NCI-H524 treated with DMSO at 0.1 percent for 48 hours (cell line): ENCODE measurements at regions not wholly inside any gene's neighbourhood (a gene's known extent, or its start where the extent isn't known, plus 50 kb on each side); places are given as distances from the start of the nearest gene placed in this dataset.

Experiments
- DNase-seq: peaks from one replicate; lab custom pipeline; 2025; lab: John Stamatoyannopoulos, UW

DNA sequence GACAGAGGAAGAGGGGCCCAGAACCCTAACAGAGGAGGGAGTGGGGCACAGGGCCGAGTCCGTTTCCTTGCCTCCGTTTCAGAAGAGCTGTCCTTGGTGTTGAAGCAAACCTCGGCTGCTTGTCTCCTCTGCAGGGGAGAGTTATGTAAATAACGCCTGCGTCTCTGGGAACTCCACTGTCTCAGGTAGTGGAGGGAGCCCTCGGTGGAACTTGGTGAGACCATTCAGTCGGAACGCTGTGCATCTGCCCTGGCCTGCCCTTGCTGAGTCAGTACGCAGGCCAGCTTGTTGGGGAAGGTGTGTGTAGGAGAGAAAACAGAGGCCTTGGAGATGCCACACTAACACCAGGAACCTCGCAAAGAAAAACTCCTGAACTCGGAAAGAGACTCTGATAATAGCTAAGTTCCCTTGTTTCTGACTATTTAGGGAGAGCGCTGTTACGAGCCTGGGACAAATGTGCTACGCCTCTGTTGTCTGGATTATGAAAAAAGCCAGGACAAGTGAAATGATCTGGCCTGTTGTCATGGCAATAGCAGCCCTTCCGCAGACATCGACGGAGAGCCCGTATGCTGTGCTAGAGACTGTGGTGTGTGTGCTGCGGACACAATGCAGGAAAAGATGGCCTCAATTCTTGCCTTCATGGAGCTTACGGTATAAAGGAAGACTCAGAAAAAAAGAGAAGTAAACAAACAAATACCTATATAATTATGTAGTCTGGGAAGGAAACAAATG is 94.6 kb upstream of the AKT3 start:
- DNase-seq, result no peak

DNA sequence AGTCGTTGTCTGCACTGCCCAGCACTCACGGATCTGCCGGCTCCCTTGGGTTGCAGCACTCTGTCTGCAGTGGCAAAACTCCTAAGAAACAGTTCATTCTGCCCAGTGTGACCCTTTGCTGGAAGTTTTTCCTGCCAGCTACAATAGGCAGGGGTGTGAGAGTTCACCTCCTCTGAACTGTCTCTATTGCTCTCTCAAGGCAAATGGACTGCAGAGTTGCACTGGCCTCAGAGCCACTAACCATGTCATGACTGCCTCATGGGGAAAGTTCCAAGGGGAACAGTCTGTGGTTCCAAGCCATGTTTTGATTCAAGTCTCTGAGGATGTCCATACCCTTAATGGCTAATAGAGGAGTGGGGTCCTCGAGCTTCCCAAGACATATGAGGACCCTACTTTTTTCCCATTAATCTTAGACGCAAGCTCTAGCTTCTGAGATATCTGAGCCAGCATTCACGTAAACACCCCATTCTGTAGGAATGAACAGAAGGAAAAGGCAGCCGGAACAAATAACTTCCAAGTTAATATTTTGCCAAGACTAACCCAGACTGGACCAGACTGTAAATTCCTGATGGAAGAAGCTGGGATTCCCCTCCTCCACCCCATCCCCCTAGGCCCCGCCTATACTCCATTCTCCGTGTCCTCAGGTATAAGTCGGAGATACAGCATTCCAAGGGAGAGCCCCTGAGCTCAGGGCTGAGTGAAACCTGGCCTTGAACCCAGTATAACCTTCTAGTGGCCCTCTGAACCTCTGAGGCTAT is 93.8 kb upstream of the AKT3 start:
- DNase-seq, result no peak

DNA sequence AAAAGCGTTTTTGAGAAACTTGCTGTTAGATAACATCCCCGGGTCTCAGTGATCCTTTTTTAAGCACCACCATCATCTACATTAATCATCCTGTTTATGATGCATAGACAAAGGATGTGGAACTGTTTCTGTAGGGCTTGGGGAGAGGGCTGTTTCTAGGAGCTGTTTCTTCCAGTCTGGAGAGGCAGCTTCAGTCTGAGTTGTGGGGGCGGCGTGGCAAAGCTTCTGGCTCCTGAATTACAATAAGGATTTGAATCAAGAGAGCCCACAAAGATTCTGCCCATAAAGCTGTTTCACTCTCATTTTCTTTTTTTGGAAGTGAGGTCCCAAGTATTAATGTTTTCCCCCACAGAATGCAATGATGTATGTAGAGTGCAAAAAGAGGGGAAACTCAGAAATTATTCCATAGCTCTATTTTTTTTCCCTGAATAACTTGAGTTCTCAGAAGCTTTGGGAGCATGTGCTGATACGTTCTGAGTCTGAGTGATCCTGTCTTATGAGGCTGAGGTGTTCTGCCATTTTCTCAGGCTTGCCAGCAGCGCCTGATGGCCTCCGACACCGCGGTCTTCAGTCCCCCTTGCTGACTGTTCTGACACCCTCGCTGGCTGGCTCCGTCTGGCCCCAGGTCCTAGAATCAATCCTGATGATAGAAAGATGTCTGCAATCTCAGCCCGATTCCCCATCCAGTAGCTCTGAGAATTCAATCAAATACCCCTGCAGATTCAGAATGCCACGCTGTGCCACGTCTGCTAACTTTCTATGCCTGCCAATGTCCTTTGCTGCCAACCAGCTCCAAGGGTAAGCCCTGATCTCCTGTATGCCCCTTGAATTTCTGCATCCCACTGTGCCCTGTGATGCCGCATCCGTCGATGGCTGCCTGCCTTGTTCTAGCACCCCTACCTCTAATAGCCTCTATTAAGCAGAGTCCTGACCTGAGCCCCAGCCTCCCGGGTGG is 92.4 kb upstream of the AKT3 start:
- no peak for DNase-seq

DNA sequence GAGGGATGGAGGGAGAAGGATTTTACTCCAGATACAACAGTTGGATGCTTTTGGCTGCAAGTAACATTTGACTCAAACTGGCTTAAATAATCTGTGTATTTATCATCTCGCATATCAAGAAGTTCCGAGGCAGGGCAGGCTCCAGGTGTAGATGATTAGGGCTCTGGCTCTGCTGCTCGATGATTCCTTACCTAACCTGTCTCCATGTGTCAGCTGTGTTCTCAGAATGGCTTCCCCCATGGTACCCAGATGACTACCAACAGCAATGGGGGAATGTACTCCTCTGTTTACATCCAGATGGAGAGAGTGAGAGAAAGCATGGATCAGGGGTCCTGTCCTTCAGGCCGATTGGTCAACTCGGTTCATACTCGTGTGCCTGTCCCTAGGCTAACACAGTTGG is 90.4 kb upstream of the AKT3 start:
- no peak for DNase-seq

DNA sequence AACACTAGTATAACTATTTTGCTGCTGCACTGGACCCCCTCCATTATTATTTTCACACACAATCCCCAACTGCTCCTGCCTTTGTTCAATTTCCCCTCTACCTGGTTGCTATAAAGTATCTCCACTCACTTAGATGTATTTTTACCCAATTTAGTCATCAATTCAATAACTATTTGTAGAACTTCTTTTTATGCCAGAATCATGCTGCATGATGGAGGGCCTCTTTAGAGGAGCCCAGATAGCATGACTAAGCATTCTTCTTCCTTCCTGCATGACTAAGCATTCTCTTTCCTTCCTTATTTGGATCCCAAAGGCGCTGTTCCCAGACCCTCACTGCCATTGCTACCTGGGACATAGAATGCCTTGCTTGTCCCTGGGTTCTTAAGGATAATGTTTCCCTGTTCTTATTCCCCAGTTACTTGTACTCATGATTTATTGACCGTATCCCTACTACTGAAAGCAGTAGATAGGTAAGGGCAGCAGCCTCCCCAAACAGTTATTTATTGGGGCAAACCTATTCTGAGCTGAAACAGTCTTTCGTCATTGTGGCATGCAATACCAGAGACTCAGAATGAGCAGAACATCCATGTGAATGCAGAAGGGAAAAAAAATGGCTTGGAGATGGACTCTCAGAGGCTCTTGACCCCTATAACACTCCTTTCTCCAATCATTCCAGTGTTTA is 89.3 kb upstream of the AKT3 start:
- no peak for DNase-seq

DNA sequence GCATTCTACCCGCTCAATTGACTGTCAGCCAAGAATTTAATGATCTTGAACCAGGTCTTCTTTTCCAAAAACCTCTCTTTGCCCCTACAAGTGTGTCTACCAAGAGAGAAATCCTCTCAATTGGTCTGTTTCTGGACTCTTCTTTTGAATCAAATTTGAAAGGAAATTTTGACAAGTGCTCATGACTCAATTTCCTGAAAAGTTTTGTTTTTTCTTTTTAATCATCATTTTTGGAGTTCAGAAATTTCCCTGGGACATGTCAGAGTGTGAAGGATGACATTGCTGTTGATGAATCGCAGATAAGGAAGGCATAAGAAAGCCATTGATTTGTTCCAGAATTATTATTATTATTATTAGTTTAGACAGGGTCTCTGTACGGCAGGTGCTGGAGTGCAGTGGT is 88.2 kb upstream of the AKT3 start:
- DNase-seq, result no peak

DNA sequence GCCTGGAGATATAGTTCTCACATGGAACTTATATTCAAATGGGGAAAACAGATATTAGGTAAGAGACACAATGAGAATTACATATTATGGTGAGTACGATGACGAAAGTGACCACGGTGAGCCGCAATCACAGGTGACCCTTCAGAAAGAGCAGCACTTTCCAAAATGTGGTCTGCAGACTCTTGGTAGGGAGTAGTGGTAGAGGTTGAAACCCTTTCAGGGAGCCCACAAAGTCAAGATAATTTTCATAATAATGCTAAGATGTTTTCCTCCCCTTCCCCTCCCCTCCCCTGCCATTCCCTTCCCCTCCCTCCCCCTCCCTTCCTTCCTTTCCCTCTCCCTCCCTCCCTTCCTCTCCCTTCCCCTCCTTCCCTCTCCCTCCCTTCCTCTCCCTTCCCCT is 83.5 kb upstream of the AKT3 start:
- no peak for DNase-seq

DNA sequence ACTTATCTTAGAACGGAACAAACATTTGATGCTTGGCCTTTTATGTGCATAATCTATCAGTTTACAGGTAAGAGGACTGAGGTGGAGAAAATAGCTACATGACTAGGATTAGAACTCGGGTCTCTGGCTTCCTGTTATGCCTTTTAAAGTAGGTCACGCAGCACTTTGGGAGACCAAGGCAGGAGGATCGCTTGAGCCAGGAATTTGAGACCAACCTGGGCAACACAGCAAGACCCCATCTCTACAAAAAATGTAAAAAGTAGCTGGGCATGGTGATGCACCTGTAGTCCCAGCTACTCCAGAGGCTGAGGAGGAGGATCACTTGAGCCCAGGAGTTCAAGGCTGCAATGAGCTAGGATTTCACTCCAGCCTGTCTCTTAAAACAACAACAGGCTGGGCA is 81.9 kb upstream of the AKT3 start:
- DNase-seq, result no peak

DNA sequence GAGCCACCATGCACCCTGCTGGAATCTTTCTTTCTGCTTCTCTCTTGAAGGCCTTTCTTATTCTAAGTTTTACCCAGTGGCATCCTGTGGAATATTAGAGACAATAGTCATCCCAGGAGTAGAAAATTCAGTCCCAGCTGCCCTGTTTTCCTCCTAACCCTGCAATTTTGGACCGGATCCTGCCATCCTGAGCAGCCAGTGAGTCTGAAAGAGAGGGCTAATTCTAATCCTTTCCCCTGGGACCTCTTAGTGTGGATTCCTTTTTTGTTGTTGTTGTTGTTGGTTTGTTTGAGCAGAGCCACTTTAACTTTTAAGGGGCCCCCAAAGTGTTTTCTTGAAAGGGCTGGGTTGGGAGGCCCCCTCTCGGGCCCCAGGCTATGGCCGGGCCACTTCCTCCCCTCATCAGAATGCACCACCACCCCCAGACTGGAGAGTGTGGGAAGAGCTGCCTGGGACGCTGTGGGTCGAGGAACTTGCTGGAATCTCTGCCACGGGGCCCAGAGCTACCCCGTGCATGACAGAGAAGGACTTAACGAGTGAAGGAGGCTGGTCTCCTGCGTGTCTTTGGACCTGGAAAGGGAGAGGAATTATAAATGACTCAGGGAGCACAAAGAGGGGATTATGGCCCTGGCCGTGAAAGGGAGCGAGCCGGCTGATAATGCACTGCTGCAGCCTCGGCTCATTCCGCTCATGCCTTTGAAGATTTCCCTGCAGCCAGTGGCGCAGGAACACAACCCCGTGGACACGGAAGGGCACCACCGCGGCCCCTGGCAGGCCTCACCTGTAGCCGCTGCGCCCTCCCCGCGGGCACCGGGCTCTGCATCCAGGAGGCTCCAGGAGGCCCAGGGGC is 81.0 kb upstream of the AKT3 start:
- no peak for DNase-seq

DNA sequence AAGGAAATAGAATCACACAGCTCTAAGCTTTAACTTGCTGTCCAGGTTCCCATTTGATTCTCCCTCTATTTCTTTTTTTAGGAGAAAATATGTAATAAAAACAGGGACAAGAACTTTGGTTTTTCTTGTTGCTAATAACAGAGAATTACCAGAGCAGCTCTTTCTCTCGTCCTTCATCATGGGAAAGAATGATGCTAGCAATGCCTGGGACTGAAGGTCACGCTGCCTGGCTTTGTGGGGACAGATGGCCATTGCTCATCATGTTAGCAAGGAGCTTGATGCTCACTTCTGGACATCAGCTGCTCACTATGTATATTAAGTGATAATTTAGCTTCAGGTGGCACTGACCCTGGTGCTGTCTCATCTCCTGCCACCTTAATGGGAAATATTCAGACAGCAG is 77.3 kb upstream of the AKT3 start:
- no peak for DNase-seq

DNA sequence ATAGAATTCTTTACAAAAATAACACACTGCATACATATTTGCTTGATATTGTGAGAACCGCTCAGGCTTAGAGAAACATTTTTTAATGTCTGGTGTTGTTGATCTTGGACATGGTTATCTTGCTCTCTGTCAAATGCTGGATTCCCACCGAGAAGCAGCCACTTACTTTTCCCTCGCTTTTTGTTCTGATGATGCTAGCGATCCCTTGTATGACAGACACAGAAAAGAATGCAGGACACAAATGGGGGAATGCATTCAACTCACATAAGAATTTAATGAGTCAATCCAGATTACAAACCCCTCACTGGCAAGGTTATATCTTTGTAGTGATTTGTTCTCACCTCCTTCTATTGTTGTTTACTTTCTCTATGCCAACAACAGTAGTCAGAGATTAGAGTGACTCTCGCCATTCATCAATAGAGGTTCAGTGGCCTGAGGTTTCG is 76.8 kb upstream of the AKT3 start:
- DNase-seq, result no peak

DNA sequence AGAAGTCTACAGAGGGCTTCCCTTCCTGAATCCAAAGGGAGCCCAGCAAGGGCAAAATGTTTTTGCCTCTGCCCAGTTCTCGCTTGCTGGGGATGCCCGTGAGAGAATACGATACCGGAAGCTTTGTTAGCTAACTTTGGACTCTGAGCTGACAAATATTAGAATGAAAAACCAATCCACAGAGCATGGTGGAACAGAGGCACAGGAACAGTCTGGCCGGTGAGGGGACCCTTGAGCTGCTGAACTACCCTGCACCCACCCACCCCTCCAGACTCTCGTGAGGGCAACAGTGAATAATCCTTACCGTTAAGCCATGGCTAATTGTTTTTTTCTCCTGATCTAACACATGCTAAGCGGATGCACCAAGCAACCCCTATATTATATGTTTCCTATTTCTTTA is 76.3 kb upstream of the AKT3 start:
- no peak for DNase-seq

DNA sequence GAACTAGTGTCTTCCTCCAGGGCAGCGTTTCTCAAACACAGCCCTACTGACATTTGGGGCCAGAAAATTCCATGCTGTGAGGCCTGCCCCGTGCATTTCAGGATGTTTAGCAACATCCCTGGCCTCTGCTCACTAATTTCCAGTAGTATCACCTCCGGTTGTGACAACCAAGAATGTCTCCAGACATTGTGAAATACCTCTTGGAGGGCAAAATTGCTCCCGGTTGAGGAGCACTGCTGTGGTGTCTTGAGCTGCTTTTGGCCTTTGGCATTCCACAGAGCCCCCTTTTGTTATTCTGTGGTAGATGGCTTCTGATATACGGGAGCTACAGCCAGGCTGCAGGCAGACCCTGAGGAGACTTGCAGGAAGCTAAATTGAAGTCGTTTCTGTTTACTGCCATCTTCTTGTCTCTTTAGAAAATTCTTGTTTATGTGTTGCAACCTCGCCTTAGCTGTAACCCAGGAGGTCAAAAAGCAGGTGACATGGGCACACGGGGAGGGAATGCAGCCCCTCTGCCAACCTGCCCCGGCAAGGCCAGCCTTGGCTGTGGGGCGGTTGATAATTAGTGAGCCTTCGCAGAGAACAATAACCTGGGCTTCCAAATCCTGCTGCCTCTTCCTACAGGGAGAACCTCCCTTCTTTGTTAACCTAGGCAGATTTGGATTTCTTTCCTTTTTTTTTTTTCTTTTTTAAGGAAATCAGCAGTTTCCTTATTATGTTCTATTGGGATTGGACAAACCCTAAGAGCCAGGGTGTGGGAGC is 74.7 kb upstream of the AKT3 start:
- no peak for DNase-seq

DNA sequence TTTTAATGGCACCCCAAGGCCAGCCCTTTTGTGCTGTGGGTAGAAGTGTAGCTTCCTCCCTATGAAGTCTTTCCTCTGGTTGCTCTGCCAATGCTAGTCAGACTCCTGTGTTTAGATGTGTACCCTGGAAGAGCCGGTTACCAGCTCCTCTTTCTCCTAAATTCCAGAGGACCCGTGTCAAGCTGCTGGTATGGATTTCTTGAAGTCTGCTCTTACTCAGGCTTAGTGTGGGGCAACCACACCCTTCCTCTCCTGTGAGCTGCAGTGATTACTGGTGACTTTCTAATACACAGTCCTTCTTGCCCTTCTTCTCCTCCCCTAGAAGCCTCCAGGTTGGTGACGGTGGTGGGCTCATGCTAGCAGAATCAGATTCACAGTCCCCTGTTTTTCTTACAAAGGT is 74.1 kb upstream of the AKT3 start:
- DNase-seq, result no peak

DNA sequence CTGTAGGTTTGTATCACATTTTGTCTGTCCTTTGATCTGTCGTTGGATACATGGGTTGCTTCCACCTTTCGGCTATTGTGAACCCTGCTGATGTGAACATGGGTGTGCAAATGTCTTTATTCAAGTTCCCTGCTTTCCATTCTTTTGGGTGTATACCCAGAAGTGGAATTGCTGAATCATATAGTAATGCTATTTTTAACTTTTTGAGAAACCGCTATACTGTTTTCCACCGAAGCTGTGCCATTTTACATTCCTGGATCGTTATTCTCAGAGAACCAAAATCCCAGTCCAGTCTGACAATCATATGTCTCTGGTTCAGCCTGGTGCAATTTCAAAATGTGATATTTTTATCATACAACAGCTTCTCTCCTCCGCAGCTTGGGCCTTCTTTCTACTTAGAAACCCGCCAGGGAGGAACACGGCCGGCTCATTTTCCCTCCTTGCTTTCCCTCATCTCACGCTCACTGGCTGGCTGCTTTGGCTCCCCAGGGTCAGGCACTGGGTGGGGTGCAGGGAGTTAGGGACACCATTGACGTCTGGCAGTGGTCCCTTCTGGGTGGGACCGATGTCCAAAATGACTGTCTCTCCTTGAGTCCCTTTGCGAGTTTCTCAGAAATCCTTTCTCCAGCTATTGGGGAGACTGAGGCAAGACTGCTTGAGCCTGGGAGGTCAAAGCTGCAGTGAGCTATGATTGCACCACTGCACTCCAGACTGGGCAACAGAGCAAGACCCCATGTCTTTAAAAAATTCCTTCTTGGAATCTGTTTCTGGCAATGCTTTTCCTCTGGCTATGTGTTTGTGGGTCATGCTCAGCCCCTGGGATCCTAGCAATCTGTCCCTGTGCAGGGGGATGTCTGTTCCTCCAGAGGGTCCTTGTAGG is 73.5 kb upstream of the AKT3 start:
- no peak for DNase-seq

DNA sequence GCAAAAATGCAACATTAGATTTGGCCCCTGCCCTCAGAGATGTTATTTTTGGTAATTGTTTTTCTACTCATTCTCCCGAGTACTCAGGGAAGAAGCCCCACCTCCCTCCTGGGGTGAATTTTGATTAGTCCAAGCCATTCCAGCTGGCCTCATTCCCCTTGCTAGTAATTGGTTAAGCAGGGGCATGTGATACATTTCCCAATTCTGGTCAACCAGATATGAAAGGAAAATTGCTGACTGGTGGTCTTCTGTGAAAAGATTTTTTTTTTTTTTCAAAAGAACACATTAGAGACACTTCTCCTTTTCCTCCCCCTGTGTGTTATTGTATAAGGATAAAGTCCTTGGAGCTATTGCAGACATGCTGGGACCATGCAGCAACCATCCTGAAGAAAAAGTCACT is 71.1 kb upstream of the AKT3 start:
- no peak for DNase-seq

DNA sequence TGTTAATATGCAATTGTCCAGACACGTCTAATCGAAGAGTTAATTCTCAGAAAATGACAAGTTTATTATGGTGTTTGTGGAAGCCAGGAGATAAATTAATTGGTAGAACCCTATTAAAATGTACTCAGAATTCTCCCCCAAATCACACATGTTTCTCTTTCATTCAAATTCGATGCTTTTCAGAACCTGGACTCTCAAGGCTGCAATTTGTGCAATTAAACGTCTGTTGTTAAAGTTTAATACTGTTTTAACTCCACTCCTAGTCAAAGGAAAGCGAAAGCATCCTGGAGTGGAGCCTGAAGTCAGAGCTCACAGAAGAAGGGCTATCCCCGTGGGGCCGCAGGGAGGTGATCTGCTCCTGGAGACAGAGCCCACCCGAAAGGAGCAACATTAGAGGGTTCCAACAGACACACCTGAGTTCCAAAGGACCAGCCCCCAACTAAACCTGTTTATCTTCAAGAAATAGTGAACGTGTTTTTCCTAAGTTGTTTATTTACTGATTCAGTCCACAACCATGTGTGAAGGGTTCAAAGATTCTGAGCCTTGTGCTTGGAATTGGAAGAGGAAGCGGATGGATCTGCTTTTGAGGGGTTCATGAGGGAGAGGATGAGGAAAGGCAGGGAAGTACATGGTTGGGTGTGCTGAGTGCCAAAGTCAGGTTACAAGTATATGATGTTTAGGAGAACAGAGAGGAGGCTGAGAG is 68.0 kb upstream of the AKT3 start:
- no peak for DNase-seq

DNA sequence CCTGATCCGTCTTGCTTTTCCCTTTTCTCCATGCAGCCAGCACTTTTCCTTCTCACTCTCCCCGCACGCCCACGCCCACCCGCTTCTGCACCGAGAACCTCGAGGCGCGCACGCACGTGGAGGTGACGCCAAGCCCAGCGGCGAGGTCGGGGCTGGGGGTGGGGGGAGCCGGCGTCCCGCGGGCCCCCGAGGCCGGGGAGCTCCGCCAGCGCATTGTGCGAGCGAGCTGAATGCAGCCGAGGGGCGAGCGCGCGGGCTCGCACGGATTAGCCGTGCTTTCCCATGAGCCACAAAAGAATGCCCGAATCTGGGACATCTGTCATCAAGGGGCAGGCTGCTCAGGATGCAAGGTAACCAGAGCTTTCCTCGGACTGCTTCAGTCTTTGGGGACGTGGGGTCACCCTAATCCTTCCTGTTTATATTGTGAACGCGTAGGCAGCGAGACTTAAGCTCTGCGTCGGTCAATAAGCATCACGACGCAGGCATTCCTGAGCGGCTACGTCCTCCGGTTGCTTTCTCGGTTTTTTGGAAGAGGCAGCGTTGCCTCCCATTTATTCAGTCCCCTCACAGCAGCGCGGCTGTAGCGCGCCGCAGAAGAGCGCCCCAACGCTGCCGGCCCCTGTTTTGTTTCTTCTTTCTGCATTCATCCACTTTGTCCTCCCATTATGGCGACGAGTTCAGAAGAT is 67.3 kb upstream of the AKT3 start:
- DNase-seq, result peak; percentile 75
